Activated CD8-positive, alpha-beta memory T cell treated with anti-CD3 and anti-CD28 coated beads for 48 hours (primary cell): ENCODE measurements at regions not wholly inside any gene's neighbourhood (a gene's known extent, or its start where the extent isn't known, plus 50 kb on each side); places are given as distances from the start of the nearest gene placed in this dataset.

ENCODE experiments used
- DNase-seq, 3 experiments: peaks; one replicate each; pipeline ENCODE4 v3.0.0-alpha.2; 2020; ENCODE audit warnings: low read depth in 2 of 3, low spot score in 2 of 3

- no peak for DNase-seq
Measured at GRCh38 chr4:155616117-155616516, 50.5 kb upstream of the GUCY1A1 start.

- no peak for DNase-seq
Measured at GRCh38 chr4:155615081-155615887, 51.4 kb upstream of the GUCY1A1 start.

- no peak for DNase-seq
Measured at GRCh38 chr4:155614111-155614762, 52.4 kb upstream of the GUCY1A1 start.

- DNase-seq: no peak
Measured at GRCh38 chr4:155612074-155612473, 54.6 kb upstream of the GUCY1A1 start.

GRCh38 chr4:155611501-155611900 lies 55.1 kb upstream of the GUCY1A1 start:
- DNase-seq: no peak

GRCh38 chr4:155610143-155610542 lies 56.5 kb upstream of the GUCY1A1 start:
- DNase-seq: no peak

GRCh38 chr4:155609455-155610059 lies 57.1 kb upstream of the GUCY1A1 start:
- DNase-seq: no peak

GRCh38 chr4:155608225-155608885 lies 58.3 kb upstream of the GUCY1A1 start:
- no peak for DNase-seq

- no peak for DNase-seq
Measured at GRCh38 chr4:155607481-155607880, 59.2 kb upstream of the GUCY1A1 start.

- DNase-seq: no peak
Measured at GRCh38 chr4:155604718-155605626, 61.7 kb upstream of the GUCY1A1 start.

- no peak for DNase-seq
Measured at GRCh38 chr4:155603360-155603891, 63.2 kb upstream of the GUCY1A1 start.

GRCh38 chr4:155602351-155603140 lies 64.1 kb upstream of the GUCY1A1 start:
- no peak for DNase-seq

GRCh38 chr4:155600244-155600643 lies 66.4 kb upstream of the GUCY1A1 start:
- no peak for DNase-seq

- DNase-seq: no peak
Measured at GRCh38 chr4:155599596-155599995, 67.1 kb upstream of the GUCY1A1 start.

GRCh38 chr4:155599085-155599484 lies 67.6 kb upstream of the GUCY1A1 start:
- no peak for DNase-seq

GRCh38 chr4:155597933-155598451 lies 68.7 kb upstream of the GUCY1A1 start:
- no peak for DNase-seq

- DNase-seq: no peak
Measured at GRCh38 chr4:155597281-155597680, 69.4 kb upstream of the GUCY1A1 start.

GRCh38 chr4:155593793-155594192 lies 72.9 kb upstream of the GUCY1A1 start:
- no peak for DNase-seq

- DNase-seq: no peak
Measured at GRCh38 chr4:155592938-155593297, 73.7 kb upstream of the GUCY1A1 start.
